ENCODE measurements at regions not wholly inside any gene's neighbourhood (a gene's known extent, or its start where the extent isn't known, plus 50 kb on each side); places are given as distances from the start of the nearest gene placed in this dataset.

DNA sequence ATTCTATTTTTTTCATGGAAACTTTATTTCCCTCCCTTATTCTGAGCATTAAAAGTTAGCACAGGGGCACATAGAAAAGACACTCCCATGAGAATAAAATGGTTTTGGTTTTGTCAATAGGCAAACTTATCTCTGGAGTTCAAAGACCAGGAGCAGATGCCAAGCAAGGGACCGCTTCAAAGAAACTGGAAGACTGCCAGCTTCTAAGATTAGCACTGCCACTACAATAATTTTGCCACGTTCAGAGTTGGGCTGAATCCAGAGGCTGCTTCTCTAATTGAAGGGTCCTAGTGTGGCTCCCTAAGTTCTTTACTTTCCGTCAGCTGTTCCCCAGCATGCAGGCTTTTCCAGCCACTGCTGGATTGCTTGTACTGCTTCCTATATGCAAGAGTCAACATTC, 681.0 kb upstream of the GCFC2 start:
- intact Hi-C loops (cut with DNase I, micrococcal nuclease): no loop called here
- no peak for DNase-seq
- ATAC-seq: no peak

- intact Hi-C loops (cut with DNase I, micrococcal nuclease): no loop called here
- no peak for ATAC-seq
- DNase-seq: no peak
Observed at GRCh38 chr2:76387294-76387693, 676.6 kb upstream of the GCFC2 start.

DNA sequence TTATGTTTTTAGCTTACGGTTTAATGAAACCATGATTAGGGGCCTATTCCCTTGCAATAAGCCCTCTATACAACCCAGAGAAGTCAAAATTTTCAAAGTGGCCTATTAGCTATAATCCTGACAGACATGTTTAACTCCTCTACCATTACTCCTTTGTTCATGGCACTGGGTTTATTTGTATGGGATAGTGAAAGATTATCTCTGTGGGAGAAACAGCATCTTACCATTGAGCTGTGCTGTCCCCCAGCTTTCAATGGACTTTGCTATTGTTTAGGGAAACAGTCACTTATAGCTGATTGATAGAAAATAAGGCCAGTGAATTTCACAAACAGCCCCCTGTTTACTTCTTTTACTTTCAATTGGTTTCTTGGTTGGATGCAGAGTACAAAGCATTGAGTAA, 675.2 kb upstream of the GCFC2 start:
- no peak for ATAC-seq
- no peak for DNase-seq
- intact Hi-C loops (cut with DNase I, micrococcal nuclease): no loop called here

GRCh38 chr2:76381624-76382023, 670.9 kb upstream of the GCFC2 start:
- intact Hi-C loops (cut with DNase I, micrococcal nuclease): no loop called here
- DNase-seq (no peak), ATAC-seq (no peak)

GRCh38 chr2:76378140-76378539, 667.4 kb upstream of the GCFC2 start:
- intact Hi-C loops (cut with DNase I, micrococcal nuclease): no loop called here
- no peak for DNase-seq
- no peak for ATAC-seq

GRCh38 chr2:76341439-76341838, 630.7 kb upstream of the GCFC2 start:
- intact Hi-C loops (cut with DNase I, micrococcal nuclease): no loop called here
- DNase-seq (no peak), ATAC-seq (no peak)

DNA sequence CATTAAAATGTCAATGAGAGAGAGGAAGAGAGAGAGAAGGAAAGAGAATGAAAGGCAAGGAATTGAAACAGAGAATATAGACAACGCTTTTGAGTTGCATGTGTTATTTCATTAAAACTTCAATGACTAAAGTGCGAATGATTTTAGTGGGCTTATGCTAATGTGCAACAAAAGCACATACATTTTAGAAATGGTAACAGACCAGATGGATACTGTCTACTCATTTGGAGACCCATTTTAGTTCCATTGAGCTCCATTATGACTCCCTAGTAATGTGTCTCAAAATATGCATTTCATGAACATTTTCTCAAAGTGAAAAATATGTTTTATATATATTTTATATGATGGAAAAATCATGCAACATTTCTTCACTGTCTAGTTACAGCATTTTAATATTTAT, 622.2 kb upstream of the GCFC2 start:
- DNase-seq (no peak), ATAC-seq (no peak)
- intact Hi-C loops (cut with DNase I, micrococcal nuclease): no loop called here

GRCh38 chr2:76330865-76331264, 620.1 kb upstream of the GCFC2 start:
- DNase-seq (no peak), ATAC-seq (no peak)
- intact Hi-C loops (cut with DNase I, micrococcal nuclease): no loop called here

- intact Hi-C loops (cut with DNase I, micrococcal nuclease): no loop called here
- no peak for DNase-seq
- no peak for ATAC-seq
Observed at GRCh38 chr2:76326636-76327035, 615.9 kb upstream of the GCFC2 start.

- no peak for DNase-seq
- ATAC-seq: no peak
- intact Hi-C loops (cut with DNase I, micrococcal nuclease): no loop called here
Observed at GRCh38 chr2:76323381-76323780, 612.7 kb upstream of the GCFC2 start.

DNA sequence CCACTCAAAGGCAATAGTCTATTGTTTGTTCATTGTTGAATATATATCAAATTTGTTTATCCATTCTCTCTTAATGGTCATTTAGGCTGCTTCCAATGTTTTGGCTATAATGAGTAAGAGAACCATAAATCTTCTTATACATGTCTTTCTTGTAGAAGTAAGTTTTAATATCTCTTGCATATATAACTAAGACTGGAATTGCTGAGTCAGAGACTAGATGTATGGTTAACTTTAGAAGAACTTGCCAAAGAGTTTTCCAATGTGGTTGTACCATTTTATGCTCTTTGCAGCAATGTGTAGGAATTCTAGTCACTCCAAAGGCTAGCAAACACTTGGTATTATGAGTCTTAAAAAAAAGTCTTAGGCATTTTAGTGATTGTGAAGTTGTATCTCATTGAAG, 610.0 kb upstream of the GCFC2 start:
- DNase-seq (no peak), ATAC-seq (no peak)
- intact Hi-C loops (cut with DNase I, micrococcal nuclease): no loop called here

GRCh38 chr2:76318848-76319360, 608.2 kb upstream of the GCFC2 start:
- intact Hi-C loops (cut with DNase I, micrococcal nuclease): no loop called here
- DNase-seq (no peak), ATAC-seq (no peak)

- ATAC-seq (no peak), DNase-seq (no peak)
- intact Hi-C loops (cut with DNase I, micrococcal nuclease): no loop called here
Observed at GRCh38 chr2:76316691-76317090, 606.0 kb upstream of the GCFC2 start.

- ATAC-seq: no peak
- no peak for DNase-seq
- intact Hi-C loops (cut with DNase I, micrococcal nuclease): no loop called here
Observed at GRCh38 chr2:76314271-76315020, 603.7 kb upstream of the GCFC2 start.

GRCh38 chr2:76312236-76312635, 601.5 kb upstream of the GCFC2 start:
- ATAC-seq (no peak), DNase-seq (no peak)
- intact Hi-C loops (cut with DNase I, micrococcal nuclease): no loop called here

- DNase-seq (no peak), ATAC-seq (no peak)
- intact Hi-C loops (cut with DNase I, micrococcal nuclease): no loop called here
Observed at GRCh38 chr2:76311728-76312127, 601.0 kb upstream of the GCFC2 start.

DNA sequence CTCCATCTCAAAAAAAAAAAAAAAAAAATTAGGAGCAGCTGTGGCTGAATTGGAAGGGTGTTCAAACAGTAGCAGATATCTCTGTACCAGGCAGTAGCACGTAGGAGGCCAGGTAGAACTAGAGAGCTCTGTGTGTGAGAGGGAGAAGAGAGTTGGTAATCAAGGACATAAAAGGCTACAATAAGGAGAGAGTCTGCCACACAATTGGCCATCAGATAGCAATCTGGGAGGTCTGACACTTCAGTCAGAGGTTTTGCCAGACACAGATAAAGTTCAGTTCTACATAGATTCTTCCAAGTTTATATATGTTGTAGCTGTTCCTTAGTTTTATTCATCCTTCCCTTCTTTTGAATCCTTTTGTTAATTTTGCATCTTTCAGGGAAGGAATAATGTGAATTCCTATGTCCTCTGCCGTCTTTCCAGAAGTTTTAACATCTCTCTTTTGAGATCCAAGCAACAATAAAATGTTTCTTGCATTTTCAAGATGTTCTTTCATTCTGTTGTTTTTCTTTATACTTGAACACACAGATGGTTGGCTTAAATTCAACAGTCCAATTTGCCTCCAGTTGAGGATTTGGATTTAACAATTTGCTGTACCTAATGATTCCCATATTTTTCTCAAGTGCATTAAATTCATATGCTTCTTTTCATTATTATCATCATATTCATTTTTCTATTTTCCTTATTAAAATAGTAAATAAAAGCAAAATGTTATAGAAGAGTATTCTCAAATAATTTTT, 600.3 kb upstream of the GCFC2 start:
- intact Hi-C loops (cut with DNase I, micrococcal nuclease): no loop called here
- DNase-seq: no peak
- ATAC-seq: no peak

DNA sequence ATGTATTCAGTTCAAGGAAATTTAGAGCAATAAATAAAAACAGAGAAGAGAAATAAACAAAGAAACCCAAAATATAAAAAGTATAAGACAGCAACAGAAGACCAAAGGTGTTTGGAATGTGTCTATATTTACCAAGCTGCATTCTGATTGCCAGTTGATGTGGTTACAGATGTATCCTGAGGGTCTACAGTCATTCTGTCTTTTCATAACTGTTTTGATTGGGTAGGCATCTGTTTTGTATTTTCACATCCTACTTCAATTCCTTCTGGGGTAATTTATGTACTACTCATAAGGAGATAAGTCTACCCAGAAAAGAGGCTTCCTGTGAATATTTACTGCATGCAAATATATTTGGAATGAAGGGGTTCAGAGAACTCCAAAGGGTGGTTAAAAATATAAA, 596.8 kb upstream of the GCFC2 start:
- intact Hi-C loops (cut with DNase I, micrococcal nuclease): no loop called here
- no peak for DNase-seq
- ATAC-seq: no peak

DNA sequence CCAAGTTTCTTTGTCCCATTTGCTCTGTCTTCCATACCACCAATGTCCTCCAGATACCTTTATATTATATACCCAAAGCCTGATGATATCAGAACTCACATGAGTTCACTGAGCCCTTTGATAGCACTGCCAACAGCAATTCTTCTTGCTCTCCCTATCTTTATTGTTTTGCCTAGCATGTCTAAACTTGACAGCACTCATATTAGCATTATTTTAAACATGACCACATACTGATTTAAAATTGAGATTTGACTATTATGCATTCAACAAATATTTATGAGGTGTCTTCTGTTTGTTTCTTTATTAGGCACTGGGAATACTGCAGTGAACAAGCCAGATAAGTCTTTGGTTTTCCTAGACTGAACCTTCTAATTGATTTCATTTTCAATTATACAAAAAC, 587.3 kb upstream of the GCFC2 start:
- DNase-seq (no peak), ATAC-seq (no peak)
- intact Hi-C loops (cut with DNase I, micrococcal nuclease): no loop called here

DNA sequence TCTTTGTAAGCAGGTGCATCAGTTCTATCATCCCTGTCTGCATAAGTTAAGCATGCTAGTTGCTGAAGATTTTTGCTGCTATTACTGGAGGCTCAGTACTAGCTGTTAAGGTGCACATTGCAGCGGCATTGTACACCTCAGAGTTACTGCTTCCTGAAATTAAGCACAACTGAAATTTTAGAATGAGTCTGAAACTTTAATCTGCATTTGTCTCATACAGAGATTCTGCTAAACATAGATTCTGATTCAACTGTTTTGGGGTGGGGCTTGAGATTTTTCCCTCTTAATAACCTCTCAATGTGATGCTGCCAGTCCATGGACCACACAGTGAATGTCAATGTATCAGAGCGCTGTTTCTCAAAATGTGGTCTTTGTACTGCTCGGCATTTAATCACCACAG, 585.7 kb upstream of the GCFC2 start:
- no peak for DNase-seq
- ATAC-seq: no peak
- intact Hi-C loops (cut with DNase I, micrococcal nuclease): no loop called here

GRCh38 chr2:76295762-76296161, 585.0 kb upstream of the GCFC2 start:
- DNase-seq (no peak), ATAC-seq (no peak)
- intact Hi-C loops (cut with DNase I, micrococcal nuclease): no loop called here

Data from left colon (tissue), 2 donors.